Kidney (tissue), 13 donors: ENCODE measurements at regions not wholly inside any gene's neighbourhood (a gene's known extent, or its start where the extent isn't known, plus 50 kb on each side); places are given as distances from the start of the nearest gene placed in this dataset.
"Not testable (repeated sequence)": the region's sequence is repeated elsewhere in the genome, so short reads cannot be mapped to it uniquely, and the experiment has no call there.

ENCODE experiments used
- DNase-seq, 5 donors: peaks; one replicate each; pipeline ENCODE4 v3.0.0-alpha.2; 2013 to 2020
- FAIRE-seq: peaks from 2 replicates; lab custom pipeline; 2012; peaks lifted over from hg19 to GRCh38; lab: Jason Lieb, UNC
- H3K27ac ChIP-seq, 2 donors: one replicate each; pipeline ENCODE4 v1.7.0; 2013; ENCODE audit warnings: low read depth in 2 of 2, low read length in 2 of 2, inconsistent platforms in 1 of 2
- H3K27me3 ChIP-seq: one replicate; pipeline ENCODE4 v1.7.1; 2013; ENCODE audit warnings: low read length, inconsistent platforms; ENCODE audit not compliant: control insufficient read depth, insufficient read depth
- H3K36me3 ChIP-seq, 3 donors: one replicate each; pipeline versions ENCODE4 v1.7.0 to v1.7.1; 2013; ENCODE audit warnings: low read length in 3 of 3, control low read depth in 1 of 3, inconsistent platforms in 1 of 3; ENCODE audit not compliant: insufficient read depth in 3 of 3, control insufficient read depth in 2 of 3
- H3K4me1 ChIP-seq, 3 donors: one replicate each; pipeline versions ENCODE4 v1.7.0 to v1.7.1; 2013; ENCODE audit warnings: low read length in 3 of 3, inconsistent platforms in 1 of 3, low read depth in 1 of 3; ENCODE audit not compliant: control insufficient read depth in 2 of 3, insufficient read depth in 2 of 3
- H3K4me3 ChIP-seq, 3 donors: one replicate each; pipeline versions ENCODE4 v1.7.0 to v1.8.1; 2013; ENCODE audit warnings: low read length in 3 of 3, control low read depth in 1 of 3, inconsistent platforms in 1 of 3
- H3K9ac ChIP-seq, 3 donors: one replicate each; pipeline versions ENCODE4 v1.7.0 to v1.7.1; 2013; ENCODE audit warnings: low read length in 3 of 3, control low read depth in 1 of 3, inconsistent platforms in 1 of 3
- H3K9me3 ChIP-seq, 3 donors: one replicate each; pipeline versions ENCODE4 v1.7.0 to v1.7.1; 2013; ENCODE audit warnings: low read length in 3 of 3, control low read depth in 1 of 3, inconsistent platforms in 1 of 3; ENCODE audit not compliant: control insufficient read depth in 2 of 3, insufficient read depth in 1 of 3
- CTCF ChIP-seq: IDR thresholded peaks from 3 replicates; pipeline ENCODE4 v1.5.1; 2012; ENCODE audit warnings: mild to moderate bottlenecking, moderate library complexity, borderline replicate concordance; ENCODE audit not compliant: insufficient read depth; ENCODE audit errors: extremely low read depth
- intact Hi-C: fragments of 100-400 bp; cut with DNase I; formaldehyde crosslinking; loops from one replicate; pipeline ENCODE4 v1.11.1; 2022
- donor health status: control.
- donor health status: control.
- donor health status: control.
- donor health status: control.
- donor health status: control.
- donor health status: DM: yes; HTN: yes; CAD: no.
- donor health status: Normal renal cell carcinoma (clear cell type).

- no peaks in the 10 kb centered on the region for H3K4me1 ChIP-seq
- no peak overlapping the region for H3K4me3 ChIP-seq
- TF ChIP-seq CTCF: no peak
- peaks cover 0 to 4% (median 0%) of the 10 kb centered on the region in 3 donors for H3K9me3 ChIP-seq
- FAIRE-seq (no peak), DNase-seq (no peak)
- no peaks in the 10 kb centered on the region for H3K27me3 ChIP-seq
- H3K36me3 ChIP-seq: no peaks in the 10 kb centered on the region
- intact Hi-C loops: no loop called here
- H3K27ac ChIP-seq: no peak overlapping the region
- H3K9ac ChIP-seq: no peak overlapping the region
Observed at GRCh38 chr6:69487688-69488087, 309.1 kb downstream of the LMBRD1 start.

GRCh38 chr6:69466979-69467570 is 329.7 kb downstream of the LMBRD1 start:
- Histone ChIP-seq H3K27me3 (no peaks in the 10 kb centered on the region), H3K4me3 (no peak overlapping the region), H3K9ac (no peak overlapping the region), H3K27ac (no peak overlapping the region), H3K36me3 (no peaks in the 10 kb centered on the region), H3K9me3 (no peaks in the 10 kb centered on the region), H3K4me1 (no peaks in the 10 kb centered on the region)
- no peak for TF ChIP-seq CTCF
- DNase-seq (no peak), FAIRE-seq (no peak)
- intact Hi-C loops: no loop called here

- intact Hi-C loops: no loop called here
- Histone ChIP-seq H3K9ac (no peak overlapping the region), H3K27me3 (no peaks in the 10 kb centered on the region), H3K4me1 (no peaks in the 10 kb centered on the region), H3K4me3 (no peak overlapping the region), H3K27ac (no peak overlapping the region), H3K9me3 (no peaks in the 10 kb centered on the region), H3K36me3 (no peaks in the 10 kb centered on the region)
- no peak for DNase-seq
- FAIRE-seq: no peak
- TF ChIP-seq CTCF: no peak
Observed at GRCh38 chr6:69465866-69466265, 330.9 kb downstream of the LMBRD1 start.

- Histone ChIP-seq H3K36me3 (no peaks in the 10 kb centered on the region), H3K27me3 (no peaks in the 10 kb centered on the region), H3K4me3 (no peak overlapping the region), H3K9me3 (no peaks in the 10 kb centered on the region), H3K9ac (no peak overlapping the region), H3K27ac (no peak overlapping the region), H3K4me1 (no peaks in the 10 kb centered on the region)
- intact Hi-C loops: no loop called here
- no peak for FAIRE-seq
- DNase-seq: no peak
- no peak for TF ChIP-seq CTCF
Observed at GRCh38 chr6:69456086-69456485, 340.7 kb downstream of the LMBRD1 start.

GRCh38 chr6:69454619-69455018 is 342.2 kb downstream of the LMBRD1 start:
- DNase-seq, H3K9me3 ChIP-seq, H3K9ac ChIP-seq, H3K27me3 ChIP-seq, H3K4me3 ChIP-seq, intact Hi-C loops, H3K27ac ChIP-seq, H3K36me3 ChIP-seq, H3K4me1 ChIP-seq, FAIRE-seq: not testable (repeated sequence)
